A549 (cell line): ENCODE measurements at regions not wholly inside any gene's neighbourhood (a gene's known extent, or its start where the extent isn't known, plus 50 kb on each side); places are given as distances from the start of the nearest gene placed in this dataset.
"Not testable (repeated sequence)": the region's sequence is repeated elsewhere in the genome, so short reads cannot be mapped to it uniquely, and the experiment has no call there.

Source experiments
- ATAC-seq, 2 experiments: fragments of 200-7000 bp in 1 of 2; fragments of >200 bp in 1 of 2; cut with Nextera tagmentation in 1 of 2; cut with Tn5 transposase in 1 of 2; 3 replicates each; pipeline versions ENCODE4 v1.8.0 to v1.9.1; 2018 to 2020; ENCODE audit warnings: mild to moderate bottlenecking in 1 of 2, moderate library complexity in 1 of 2
- CTCF ChIA-PET: fragments of 300-600 bp; sonication (Branson Sonifier 250); formaldehyde crosslinking; extraction: SDS; loops from one replicate; lab custom pipeline; 2021; ENCODE audit warnings: antibody characterized with exemption, inconsistent platforms; lab: Yijun Ruan, JAX
- POLR2A ChIA-PET: fragments of 350-600 bp; formaldehyde crosslinking; extraction: SDS; loops from one replicate; lab custom pipeline; 2021; ENCODE audit warnings: antibody characterized with exemption, inconsistent platforms; lab: Yijun Ruan, JAX
- DNase-seq, 2 experiments: peaks; one replicate each; pipeline versions ENCODE4 v3.0.0 to v3.0.0-alpha.2; 2011 to 2016; ENCODE audit warnings: low read depth in 1 of 2, low spot score in 1 of 2
- FAIRE-seq: peaks from 2 replicates; lab custom pipeline; 2011; peaks lifted over from hg19 to GRCh38; lab: Jason Lieb, UNC
- H3K27ac ChIP-seq, 2 experiments: fragments of >200 bp; sonication (Bioruptor Twin); formaldehyde crosslinking; 3 replicates each; pipeline ENCODE4 v1.5.1; 2016 to 2017
- H3K4me1 ChIP-seq: fragments of >200 bp; sonication (Bioruptor Twin); formaldehyde crosslinking; 3 replicates; pipeline ENCODE4 v1.6.1; 2016
- H3K4me2 ChIP-seq: fragments of >200 bp; sonication (Bioruptor Twin); formaldehyde crosslinking; 3 replicates; pipeline ENCODE4 v1.6.1; 2016
- H3K4me3 ChIP-seq: fragments of >200 bp; sonication (Bioruptor Twin); formaldehyde crosslinking; 3 replicates; pipeline ENCODE4 v1.5.1; 2016
- H3K9me3 ChIP-seq: fragments of >200 bp; sonication (Bioruptor Twin); formaldehyde crosslinking; 3 replicates; pipeline ENCODE4 v1.6.1; 2016
- CHD4 ChIP-seq: fragments of 200-600 bp; sonication (generic); IDR thresholded peaks from 2 replicates; pipeline ENCODE4 v1.6.1; 2016; ENCODE audit warnings: antibody characterized with exemption, mild to moderate bottlenecking, borderline replicate concordance
- EHF ChIP-seq: fragments of 250-450 bp; sonication (Bioruptor Pico); IDR thresholded peaks from 2 replicates; pipeline ENCODE4 v1.5.0; 2020; ENCODE audit warnings: mild to moderate bottlenecking
- FOXS1 ChIP-seq: fragments of 250-450 bp; sonication (Bioruptor Pico); IDR thresholded peaks from 2 replicates; pipeline ENCODE4 v1.5.0; 2020; ENCODE audit warnings: mild to moderate bottlenecking, moderate library complexity
- HMGXB4 ChIP-seq: fragments of 250-450 bp; sonication (Bioruptor Pico); IDR thresholded peaks from 2 replicates; pipeline ENCODE4 v1.5.0; 2021; ENCODE audit warnings: mild to moderate bottlenecking, moderate library complexity, borderline replicate concordance
- JUN ChIP-seq, 2 experiments: fragments of >200 bp; sonication (Bioruptor Twin); formaldehyde crosslinking; IDR thresholded peaks; 2 replicates in 1 of 2; 3 replicates in 1 of 2; pipeline ENCODE4 v1.6.1; 2016 to 2017
- KDM5A ChIP-seq: fragments of 200-600 bp; sonication (generic); IDR thresholded peaks from 2 replicates; pipeline ENCODE4 v1.6.1; 2016; ENCODE audit warnings: antibody characterized with exemption, mild to moderate bottlenecking
- MYC ChIP-seq: IDR thresholded peaks from 2 replicates; pipeline ENCODE4 v1.6.1; 2012; ENCODE audit warnings: mild to moderate bottlenecking, inconsistent platforms, low read length, improper control_type of control experiment, borderline replicate concordance
- NFE2L2 ChIP-seq: fragments of 150-350 bp; conservative IDR thresholded peaks from 2 replicates; pipeline ENCODE4 v1.6.1; 2014; ENCODE audit warnings: low read length
- NR3C1 ChIP-seq: fragments of >200 bp; sonication (Bioruptor Twin); formaldehyde crosslinking; IDR thresholded peaks from 3 replicates; pipeline ENCODE4 v1.6.1; 2017
- PHF8 ChIP-seq: fragments of 200-600 bp; sonication (generic); IDR thresholded peaks from 2 replicates; pipeline ENCODE4 v1.6.1; 2016; ENCODE audit warnings: low read depth, mild to moderate bottlenecking, antibody characterized with exemption, moderate library complexity, borderline replicate concordance
- RARB ChIP-seq: fragments of 250-450 bp; sonication (Bioruptor Pico); IDR thresholded peaks from 2 replicates; pipeline ENCODE4 v1.8.0; 2021; ENCODE audit warnings: mild to moderate bottlenecking, moderate library complexity
- RFX5 ChIP-seq: fragments of 450-650 bp; IDR thresholded peaks from 2 replicates; pipeline ENCODE4 v1.7.1; 2014; ENCODE audit warnings: antibody characterized with exemption, mild to moderate bottlenecking, moderate library complexity
- SMC3 ChIP-seq: fragments of >200 bp; sonication (Bioruptor Twin); formaldehyde crosslinking; IDR thresholded peaks from 3 replicates; pipeline ENCODE4 v1.6.1; 2018; ENCODE audit warnings: inconsistent platforms
- TFCP2L1 ChIP-seq: fragments of 250-450 bp; sonication (Bioruptor Pico); IDR thresholded peaks from 2 replicates; pipeline ENCODE4 v1.5.0; 2021; ENCODE audit warnings: mild to moderate bottlenecking
- TP53 ChIP-seq: fragments of 250-450 bp; sonication (Bioruptor Pico); IDR thresholded peaks from 2 replicates; pipeline ENCODE4 v1.5.0; 2021; ENCODE audit warnings: mild to moderate bottlenecking, moderate library complexity
- ZC3H11A ChIP-seq: fragments of 450-650 bp; IDR thresholded peaks from 2 replicates; pipeline ENCODE4 v1.6.1; 2014; ENCODE audit warnings: antibody characterized with exemption, mild to moderate bottlenecking
- WGBS: methylation state at CpG from one replicate; pipeline ENCODE4 v1.1.6; 2017; ENCODE audit errors: missing lambda C conversion rate; 5-methylcytosine and 5-hydroxymethylcytosine counted together
- TF ChIP-seq, protein P1 (sequence below): fragments of 250-450 bp; sonication (Bioruptor Pico); IDR thresholded peaks from 2 replicates; pipeline ENCODE4 v1.5.0; 2020; ENCODE audit warnings: low read depth, mild to moderate bottlenecking, moderate library complexity
- TF ChIP-seq, protein P2 (sequence below): IDR thresholded peaks from 2 replicates; pipeline ENCODE4 v1.6.1; 2012; ENCODE audit warnings: low read depth, borderline replicate concordance
- TF ChIP-seq, protein P3 (sequence below): fragments of 450-650 bp; IDR thresholded peaks from 2 replicates; pipeline ENCODE4 v1.6.1; 2014; ENCODE audit warnings: antibody characterized with exemption

DNA sequence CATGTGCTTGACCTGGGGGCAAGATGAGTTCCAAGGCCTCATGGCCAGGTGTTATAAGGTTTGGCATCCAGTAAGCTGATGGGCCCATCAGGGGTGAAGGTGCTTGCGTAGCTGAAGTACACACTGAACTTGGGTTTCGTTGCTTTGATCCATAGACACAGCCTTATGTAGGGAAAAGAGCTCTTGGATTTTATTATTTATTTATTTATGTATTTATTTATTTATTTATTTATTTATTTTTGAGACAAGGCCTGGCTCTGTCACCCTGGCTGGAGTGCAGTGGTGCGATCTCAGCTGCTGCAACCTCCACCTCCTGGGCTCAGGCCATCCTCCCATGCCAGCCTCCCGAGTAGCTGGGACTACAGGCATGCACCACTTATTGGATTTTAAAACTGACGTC is 63.2 kb downstream of the FOXD2 start:
- H3K4me1 ChIP-seq, result no peaks in the 10 kb centered on the region
- CTCF ChIA-PET, result interaction anchor here (0.6 to 2.1 kb wide), 4 partner anchors 9 to 293 kb away, joined by 3 to 12 read pairs (median 4); partner anchors contain the start of gene FOXD2
- DNase-seq, result no peak
- no peaks in the 10 kb centered on the region for H3K9me3 ChIP-seq
- H3K27ac ChIP-seq, result no peak overlapping the region
- 81% methylated on average over 5 of the region's 5 CpGs for WGBS
- POLR2A ChIA-PET, result no interaction called here
- H3K4me2 ChIP-seq, result no peak overlapping the region
- ATAC-seq, result no peak
- no peak for FAIRE-seq
- no peak for TF ChIP-seq KDM5A
- peak; percentile 75 for TF ChIP-seq ZC3H11A
- TF ChIP-seq, protein P1, sequence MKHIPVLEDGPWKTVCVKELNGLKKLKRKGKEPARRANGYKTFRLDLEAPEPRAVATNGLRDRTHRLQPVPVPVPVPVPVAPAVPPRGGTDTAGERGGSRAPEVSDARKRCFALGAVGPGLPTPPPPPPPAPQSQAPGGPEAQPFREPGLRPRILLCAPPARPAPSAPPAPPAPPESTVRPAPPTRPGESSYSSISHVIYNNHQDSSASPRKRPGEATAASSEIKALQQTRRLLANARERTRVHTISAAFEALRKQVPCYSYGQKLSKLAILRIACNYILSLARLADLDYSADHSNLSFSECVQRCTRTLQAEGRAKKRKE (CRISPR knock-in tag), result no peak
- TF ChIP-seq PHF8, result no peak
- H3K4me3 ChIP-seq, result no peak overlapping the region

DNA sequence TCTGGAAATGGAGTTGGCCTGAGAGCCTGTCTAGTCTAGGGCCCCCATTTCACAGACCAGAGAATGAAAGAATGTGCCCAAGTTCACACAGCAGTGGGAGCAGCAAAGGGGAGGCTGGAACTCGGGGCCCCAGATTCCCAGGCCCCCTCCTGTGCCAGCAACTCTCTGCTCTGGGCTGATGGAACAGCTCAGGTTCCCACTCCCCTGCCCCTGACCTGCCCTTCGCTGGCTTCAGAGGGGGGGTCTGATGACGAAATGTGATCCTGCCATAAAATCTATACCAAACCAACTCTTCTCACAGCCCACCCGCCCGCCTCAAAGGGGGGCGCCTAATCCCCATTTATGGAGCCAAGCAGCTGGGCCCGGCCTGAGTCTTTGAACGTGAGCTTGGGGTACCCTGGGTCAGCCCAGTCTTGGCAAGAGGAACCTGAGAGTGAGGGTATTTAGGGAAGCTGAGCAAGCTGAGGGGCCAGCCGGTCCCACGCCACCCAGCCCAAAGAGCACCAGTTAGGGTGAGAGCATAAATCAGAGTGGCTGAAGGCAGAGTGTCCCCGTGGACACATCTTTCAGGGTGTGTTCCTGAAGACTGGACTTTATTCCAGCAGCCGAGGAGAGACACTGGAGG is 65.0 kb downstream of the FOXD2 start:
- no peak overlapping the region for H3K27ac ChIP-seq
- H3K4me2 ChIP-seq, result no peak overlapping the region
- no peak overlapping the region for H3K4me3 ChIP-seq
- no peak for ATAC-seq
- WGBS, result 79% methylated on average over 12 of the region's 12 CpGs
- no peaks in the 10 kb centered on the region for H3K9me3 ChIP-seq
- FAIRE-seq, result no peak
- POLR2A ChIA-PET, result no interaction called here
- DNase-seq, result no peak
- no peaks in the 10 kb centered on the region for H3K4me1 ChIP-seq
- TF ChIP-seq TP53 (CRISPR knock-in tag) (no peak), HMGXB4 (CRISPR knock-in tag) (no peak)
- CTCF ChIA-PET, result interaction anchor here (1.6 to 2.1 kb wide), 2 partner anchors 67 to 208 kb away, joined by 3 to 12 read pairs; no protein-coding TSS in a partner anchor

DNA sequence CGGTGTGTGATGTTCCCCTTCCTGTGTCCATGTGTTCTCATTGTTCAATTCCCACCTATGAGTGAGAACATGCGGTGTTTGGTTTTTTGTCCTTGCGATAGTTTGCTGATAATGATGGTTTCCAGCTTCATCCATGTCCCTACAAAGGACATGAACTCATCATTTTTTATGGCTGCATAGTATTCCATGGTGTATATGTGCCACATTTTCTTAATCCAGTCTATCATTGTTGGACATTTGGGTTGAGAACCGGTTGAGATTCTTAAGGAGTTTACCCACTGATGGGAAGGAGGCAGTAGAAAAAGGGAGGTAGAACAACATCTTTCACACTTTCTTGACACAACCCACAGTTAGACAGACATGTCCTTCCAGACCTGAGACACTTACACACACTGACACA is 67.0 kb downstream of the FOXD2 start:
- H3K27ac ChIP-seq, H3K4me1 ChIP-seq, H3K4me3 ChIP-seq, H3K9me3 ChIP-seq, DNase-seq, H3K4me2 ChIP-seq, ATAC-seq, FAIRE-seq, POLR2A ChIA-PET: not testable (repeated sequence)
- CTCF ChIA-PET, result interaction anchor here (0.7 to 1.0 kb wide), 3 partner anchors 157 to 221 kb away, joined by 3 to 4 read pairs (median 4); no protein-coding TSS in a partner anchor
- 23% methylated on average over 1 of the region's 4 CpGs for WGBS

- Histone ChIP-seq H3K27ac (no peak overlapping the region), H3K4me3 (no peak overlapping the region), H3K4me1 (no peaks in the 10 kb centered on the region), H3K9me3 (no peaks in the 10 kb centered on the region), H3K4me2 (no peak overlapping the region)
- DNase-seq (no peak), FAIRE-seq (no peak), ATAC-seq (no peak)
- ChIA-PET POLR2A (no interaction called here), CTCF (interaction anchor here (1.1 to 2.0 kb wide), 3 partner anchors 45 to 205 kb away, joined by 3 to 8 read pairs (median 6); partner anchors contain the start of gene FOXD2)
- no peak for TF ChIP-seq NFE2L2
- no peak for TF ChIP-seq MYC
- no peak for TF ChIP-seq JUN (IDR thresholded peaks at IDR 0.05)
- TF ChIP-seq TFCP2L1 (CRISPR knock-in tag), result no peak
- TF ChIP-seq, protein P2, sequence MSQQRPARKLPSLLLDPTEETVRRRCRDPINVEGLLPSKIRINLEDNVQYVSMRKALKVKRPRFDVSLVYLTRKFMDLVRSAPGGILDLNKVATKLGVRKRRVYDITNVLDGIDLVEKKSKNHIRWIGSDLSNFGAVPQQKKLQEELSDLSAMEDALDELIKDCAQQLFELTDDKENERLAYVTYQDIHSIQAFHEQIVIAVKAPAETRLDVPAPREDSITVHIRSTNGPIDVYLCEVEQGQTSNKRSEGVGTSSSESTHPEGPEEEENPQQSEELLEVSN, result no peak
- no peak for TF ChIP-seq SMC3
- TF ChIP-seq EHF (CRISPR knock-in tag), result no peak
- TF ChIP-seq CHD4, result no peak
- no peak for TF ChIP-seq FOXS1 (CRISPR knock-in tag)
- TF ChIP-seq RARB (CRISPR knock-in tag), result no peak
- TF ChIP-seq, protein P3, sequence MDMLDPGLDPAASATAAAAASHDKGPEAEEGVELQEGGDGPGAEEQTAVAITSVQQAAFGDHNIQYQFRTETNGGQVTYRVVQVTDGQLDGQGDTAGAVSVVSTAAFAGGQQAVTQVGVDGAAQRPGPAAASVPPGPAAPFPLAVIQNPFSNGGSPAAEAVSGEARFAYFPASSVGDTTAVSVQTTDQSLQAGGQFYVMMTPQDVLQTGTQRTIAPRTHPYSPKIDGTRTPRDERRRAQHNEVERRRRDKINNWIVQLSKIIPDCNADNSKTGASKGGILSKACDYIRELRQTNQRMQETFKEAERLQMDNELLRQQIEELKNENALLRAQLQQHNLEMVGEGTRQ, result no peak
- TF ChIP-seq RFX5, result no peak
- TF ChIP-seq NR3C1, result no peak
- 36% methylated on average over 2 of the region's 2 CpGs for WGBS
Measured at GRCh38 chr1:47505267-47505666, 67.4 kb downstream of the FOXD2 start.
